ENCODE measurements at regions not wholly inside any gene's neighbourhood (a gene's known extent, or its start where the extent isn't known, plus 50 kb on each side); places are given as distances from the start of the nearest gene placed in this dataset.

DNA sequence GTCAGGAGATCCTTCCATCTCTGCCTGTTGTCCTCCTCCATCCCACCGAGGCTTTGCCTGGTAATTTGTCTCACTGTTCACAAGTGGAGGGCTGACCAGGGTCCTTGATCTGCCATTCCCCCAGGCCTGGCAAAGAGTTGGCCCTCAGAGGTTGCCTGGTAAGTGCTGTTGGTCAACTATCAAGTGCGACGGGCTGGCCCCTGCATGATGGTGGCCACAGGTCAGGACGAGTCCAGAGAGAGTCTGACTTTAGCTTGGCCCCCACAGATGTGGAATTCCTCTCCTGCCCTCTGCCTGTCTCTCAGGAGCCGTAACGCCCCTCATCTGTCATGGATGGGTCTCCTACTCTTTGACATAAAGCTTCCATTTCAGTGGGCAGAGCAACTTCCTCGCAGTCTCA lies 97.3 kb upstream of the SMIM21 start:
- Histone ChIP-seq H3K79me2 (ENCODE audit: insufficient read depth, low read length) (no peaks in the 10 kb centered on the region), H2AFZ (ENCODE audit: insufficient read depth, low read depth, low read length, poor library complexity, severe bottlenecking) (no peak overlapping the region), H3K9me3 (replicated peaks in 1 of 2; ENCODE audit: control insufficient read depth in 1 of 2, insufficient read depth in 1 of 2, low read length in 2 of 2) (no peaks in the 10 kb centered on the region), H3K4me3 (replicated peaks in 1 of 3; ENCODE audit: low read depth in 2 of 3, low read length in 3 of 3) (no peak overlapping the region), H3K36me3 (replicated peaks in 1 of 2; ENCODE audit: control insufficient read depth in 1 of 2, insufficient read depth in 2 of 2, low read length in 2 of 2) (no peaks in the 10 kb centered on the region), H3K27me3 (ENCODE audit: control insufficient read depth in 2 of 2, insufficient read depth in 2 of 2, low read length in 2 of 2) (no peaks in the 10 kb centered on the region), H4K20me1 (ENCODE audit: insufficient read depth, low read length) (no peaks in the 10 kb centered on the region), H3K27ac (ENCODE audit: low read depth in 1 of 2, low read length in 2 of 2) (no peak overlapping the region), H3K4me1 (ENCODE audit: control insufficient read depth in 1 of 2, insufficient read depth in 2 of 2, low read length in 2 of 2) (no peaks in the 10 kb centered on the region), H3K9ac (ENCODE audit: insufficient read depth, low read length, poor library complexity, severe bottlenecking) (no peak overlapping the region), H3K4me2 (replicated peaks; ENCODE audit: extremely low read depth, low read length, poor library complexity, severe bottlenecking) (no peak overlapping the region)
- intact Hi-C loops (cut with micrococcal nuclease) = no loop called here
- TF ChIP-seq, protein P1, sequence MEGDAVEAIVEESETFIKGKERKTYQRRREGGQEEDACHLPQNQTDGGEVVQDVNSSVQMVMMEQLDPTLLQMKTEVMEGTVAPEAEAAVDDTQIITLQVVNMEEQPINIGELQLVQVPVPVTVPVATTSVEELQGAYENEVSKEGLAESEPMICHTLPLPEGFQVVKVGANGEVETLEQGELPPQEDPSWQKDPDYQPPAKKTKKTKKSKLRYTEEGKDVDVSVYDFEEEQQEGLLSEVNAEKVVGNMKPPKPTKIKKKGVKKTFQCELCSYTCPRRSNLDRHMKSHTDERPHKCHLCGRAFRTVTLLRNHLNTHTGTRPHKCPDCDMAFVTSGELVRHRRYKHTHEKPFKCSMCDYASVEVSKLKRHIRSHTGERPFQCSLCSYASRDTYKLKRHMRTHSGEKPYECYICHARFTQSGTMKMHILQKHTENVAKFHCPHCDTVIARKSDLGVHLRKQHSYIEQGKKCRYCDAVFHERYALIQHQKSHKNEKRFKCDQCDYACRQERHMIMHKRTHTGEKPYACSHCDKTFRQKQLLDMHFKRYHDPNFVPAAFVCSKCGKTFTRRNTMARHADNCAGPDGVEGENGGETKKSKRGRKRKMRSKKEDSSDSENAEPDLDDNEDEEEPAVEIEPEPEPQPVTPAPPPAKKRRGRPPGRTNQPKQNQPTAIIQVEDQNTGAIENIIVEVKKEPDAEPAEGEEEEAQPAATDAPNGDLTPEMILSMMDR (IDR thresholded peaks at IDR 0.05) = no peak
- H3K4me3 Mint-ChIP-seq = no peak overlapping the region
- no peak overlapping the region for H3K27ac Mint-ChIP-seq
- H3K36me3 Mint-ChIP-seq = no peaks in the 10 kb centered on the region
- peaks cover 0 to 7% (median 4%) of the 10 kb centered on the region in 7 donors for H3K9me3 Mint-ChIP-seq
- 86% methylated on average over 6 of the region's 7 CpGs for WGBS (ENCODE audit: insufficient coverage)
- H3K4me1 Mint-ChIP-seq = no peaks in the 10 kb centered on the region
- DNase-seq = no peak
- H3K27me3 Mint-ChIP-seq (ENCODE audit: low read depth in 3 of 3) = peaks cover 0 to 3% (median 0%) of the 10 kb centered on the region in 3 donors

DNA sequence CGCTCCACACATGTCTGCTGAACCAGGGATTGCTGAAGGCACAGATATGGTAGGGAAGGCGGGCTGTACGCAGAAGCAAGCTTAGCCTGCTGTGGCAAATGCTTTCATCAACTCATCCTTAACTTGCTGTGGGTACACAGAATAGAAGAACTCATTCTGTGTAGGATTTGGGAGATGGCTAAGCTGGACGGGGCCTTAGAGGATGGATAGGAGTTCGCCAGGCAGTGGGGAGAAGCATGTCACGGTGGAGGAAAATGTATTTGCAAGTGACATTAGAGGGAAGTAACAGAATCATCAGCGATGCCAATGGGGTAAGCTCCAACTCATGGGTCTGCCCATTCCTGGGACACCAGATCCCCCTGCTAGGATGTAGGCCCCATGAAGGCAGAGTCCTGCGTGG lies 96.7 kb upstream of the SMIM21 start:
- DNase-seq = no peak
- intact Hi-C loops (cut with micrococcal nuclease) = no loop called here
- no peak overlapping the region for H3K4me3 ChIP-seq (replicated peaks in 1 of 3; ENCODE audit: low read depth in 2 of 3, low read length in 3 of 3)
- H3K4me1 ChIP-seq (ENCODE audit: control insufficient read depth in 1 of 2, insufficient read depth in 2 of 2, low read length in 2 of 2) = no peaks in the 10 kb centered on the region
- no peaks in the 10 kb centered on the region for H3K79me2 ChIP-seq (ENCODE audit: insufficient read depth, low read length)
- 94% methylated on average over 7 of the region's 8 CpGs for WGBS (ENCODE audit: insufficient coverage)
- Mint-ChIP-seq H3K27me3 (ENCODE audit: low read depth in 3 of 3) (peaks cover 0 to 3% (median 0%) of the 10 kb centered on the region in 3 donors), H3K4me1 (no peaks in the 10 kb centered on the region), H3K4me3 (no peak overlapping the region), H3K9me3 (peaks cover 0 to 7% (median 4%) of the 10 kb centered on the region in 7 donors), H3K27ac (no peak overlapping the region), H3K36me3 (no peaks in the 10 kb centered on the region)
- no peaks in the 10 kb centered on the region for H4K20me1 ChIP-seq (ENCODE audit: insufficient read depth, low read length)
- H3K9ac ChIP-seq (ENCODE audit: insufficient read depth, low read length, poor library complexity, severe bottlenecking) = no peak overlapping the region
- H3K27me3 ChIP-seq (ENCODE audit: control insufficient read depth in 2 of 2, insufficient read depth in 2 of 2, low read length in 2 of 2) = no peaks in the 10 kb centered on the region
- no peak overlapping the region for H2AFZ ChIP-seq (ENCODE audit: insufficient read depth, low read depth, low read length, poor library complexity, severe bottlenecking)
- no peaks in the 10 kb centered on the region for H3K36me3 ChIP-seq (replicated peaks in 1 of 2; ENCODE audit: control insufficient read depth in 1 of 2, insufficient read depth in 2 of 2, low read length in 2 of 2)
- no peak overlapping the region for H3K4me2 ChIP-seq (replicated peaks; ENCODE audit: extremely low read depth, low read length, poor library complexity, severe bottlenecking)
- H3K9me3 ChIP-seq (replicated peaks in 1 of 2; ENCODE audit: control insufficient read depth in 1 of 2, insufficient read depth in 1 of 2, low read length in 2 of 2) = no peaks in the 10 kb centered on the region
- no peak overlapping the region for H3K27ac ChIP-seq (ENCODE audit: low read depth in 1 of 2, low read length in 2 of 2)
- TF ChIP-seq, protein P1 (IDR thresholded peaks at IDR 0.05) = no peak
